ENCODE measurements at regions not wholly inside any gene's neighbourhood (a gene's known extent, or its start where the extent isn't known, plus 50 kb on each side); places are given as distances from the start of the nearest gene placed in this dataset.

DNA sequence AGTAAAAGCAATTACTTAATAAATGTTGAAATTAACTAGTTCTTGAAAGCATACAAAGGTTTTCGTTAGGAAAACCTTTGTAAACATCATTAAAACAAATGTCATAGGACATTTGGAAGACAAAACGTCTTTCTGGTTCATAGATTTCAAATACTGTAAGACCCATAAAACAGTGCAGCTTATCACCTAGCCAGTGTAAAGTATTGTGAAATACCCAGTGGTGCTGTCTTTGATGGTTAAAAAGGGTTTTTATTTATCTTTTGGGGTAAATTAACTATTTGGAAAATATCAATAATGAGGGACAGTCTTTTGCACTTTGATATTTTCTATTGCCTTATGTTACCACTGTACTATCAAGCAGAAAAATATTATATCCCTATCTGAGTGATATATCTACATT lies 120.0 kb upstream of the FAM98A start:
- TF ChIP-seq, protein P1, sequence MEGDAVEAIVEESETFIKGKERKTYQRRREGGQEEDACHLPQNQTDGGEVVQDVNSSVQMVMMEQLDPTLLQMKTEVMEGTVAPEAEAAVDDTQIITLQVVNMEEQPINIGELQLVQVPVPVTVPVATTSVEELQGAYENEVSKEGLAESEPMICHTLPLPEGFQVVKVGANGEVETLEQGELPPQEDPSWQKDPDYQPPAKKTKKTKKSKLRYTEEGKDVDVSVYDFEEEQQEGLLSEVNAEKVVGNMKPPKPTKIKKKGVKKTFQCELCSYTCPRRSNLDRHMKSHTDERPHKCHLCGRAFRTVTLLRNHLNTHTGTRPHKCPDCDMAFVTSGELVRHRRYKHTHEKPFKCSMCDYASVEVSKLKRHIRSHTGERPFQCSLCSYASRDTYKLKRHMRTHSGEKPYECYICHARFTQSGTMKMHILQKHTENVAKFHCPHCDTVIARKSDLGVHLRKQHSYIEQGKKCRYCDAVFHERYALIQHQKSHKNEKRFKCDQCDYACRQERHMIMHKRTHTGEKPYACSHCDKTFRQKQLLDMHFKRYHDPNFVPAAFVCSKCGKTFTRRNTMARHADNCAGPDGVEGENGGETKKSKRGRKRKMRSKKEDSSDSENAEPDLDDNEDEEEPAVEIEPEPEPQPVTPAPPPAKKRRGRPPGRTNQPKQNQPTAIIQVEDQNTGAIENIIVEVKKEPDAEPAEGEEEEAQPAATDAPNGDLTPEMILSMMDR (conservative IDR thresholded peaks at IDR 0.05) = no peak
- no peak for TF ChIP-seq EZH2 (IDR thresholded peaks at IDR 0.05; ENCODE audit: low read depth)

Measured in PC-9 (cell line).